Smooth muscle cell (in vitro differentiated cells): ENCODE measurements at regions not wholly inside any gene's neighbourhood (a gene's known extent, or its start where the extent isn't known, plus 50 kb on each side); places are given as distances from the start of the nearest gene placed in this dataset.

Experiments
- DNase-seq: peaks from one replicate; lab custom pipeline; 2025; ENCODE audit not compliant: unreplicated experiment; lab: John Stamatoyannopoulos, UW
- H2AFZ ChIP-seq: fragments of 200-600 bp; sonication (generic); 2 replicates; pipeline ENCODE4 v1.6.0; 2016; ENCODE audit warnings: antibody characterized with exemption, low read depth, mild to moderate bottlenecking
- H3F3A ChIP-seq: fragments of 200-600 bp; sonication (generic); 2 replicates; pipeline ENCODE4 v1.6.0; 2017; ENCODE audit warnings: antibody characterized with exemption, low read depth
- H3K27ac ChIP-seq: fragments of 200-600 bp; sonication (generic); 2 replicates; pipeline ENCODE4 v1.5.1; 2016; ENCODE audit warnings: low read depth, mild to moderate bottlenecking
- H3K27me3 ChIP-seq: fragments of 200-600 bp; sonication (generic); 2 replicates; pipeline ENCODE4 v1.6.1; 2016; ENCODE audit warnings: low read depth, mild to moderate bottlenecking
- H3K36me3 ChIP-seq: fragments of 200-600 bp; sonication (generic); 2 replicates; pipeline ENCODE4 v1.5.1; 2016; ENCODE audit warnings: low read depth
- H3K4me1 ChIP-seq: fragments of 200-600 bp; sonication (generic); 2 replicates; pipeline ENCODE4 v1.5.1; 2016; ENCODE audit warnings: low read depth
- H3K4me2 ChIP-seq: fragments of 200-600 bp; sonication (generic); 2 replicates; pipeline ENCODE4 v1.6.0; 2016; ENCODE audit warnings: mild to moderate bottlenecking
- H3K4me3 ChIP-seq: fragments of 200-600 bp; sonication (generic); 2 replicates; pipeline ENCODE4 v1.5.1; 2016; ENCODE audit warnings: mild to moderate bottlenecking
- H3K79me2 ChIP-seq: fragments of 200-600 bp; sonication (generic); 2 replicates; pipeline ENCODE4 v1.6.0; 2016; ENCODE audit warnings: low read depth, mild to moderate bottlenecking
- H3K9ac ChIP-seq: fragments of 200-600 bp; sonication (generic); 2 replicates; pipeline ENCODE4 v1.6.0; 2016; ENCODE audit warnings: low read depth
- H3K9me3 ChIP-seq: fragments of 200-600 bp; sonication (generic); replicated peaks from 2 replicates; pipeline ENCODE4 v1.5.1; 2016; ENCODE audit warnings: low read depth
- H4K20me1 ChIP-seq: fragments of 200-600 bp; sonication (generic); 2 replicates; pipeline ENCODE4 v1.6.0; 2016; ENCODE audit warnings: low read depth
- CTCF ChIP-seq: fragments of 200-600 bp; sonication (generic); IDR thresholded peaks from 2 replicates; pipeline ENCODE4 v1.5.1; 2017; ENCODE audit warnings: borderline replicate concordance, mild to moderate bottlenecking, antibody characterized with exemption; ENCODE audit not compliant: insufficient read depth, poor library complexity, severe bottlenecking
- WGBS: methylation state at CpG from one replicate; pipeline ENCODE4 v1.1.7; 2016; ENCODE audit warnings: low lambda C conversion rate; 5-methylcytosine and 5-hydroxymethylcytosine counted together

GRCh38 chr10:128694168-128694850 lies 568.1 kb upstream of the MKI67 start:
- WGBS, result 95% methylated on average over 24 of the region's 24 CpGs
- DNase-seq, result no peak

GRCh38 chr10:128694851-128695725 lies 568.9 kb upstream of the MKI67 start:
- peaks cover 7% of the 10 kb centered on the region for H3K27me3 ChIP-seq
- no peaks in the 10 kb centered on the region for H4K20me1 ChIP-seq
- DNase-seq, result no peak
- no peak for TF ChIP-seq CTCF
- no peaks in the 10 kb centered on the region for H3K36me3 ChIP-seq
- no peak overlapping the region for H3K9ac ChIP-seq
- 95% methylated on average over 17 of the region's 17 CpGs for WGBS
- no peaks in the 10 kb centered on the region for H3K79me2 ChIP-seq
- H3K9me3 ChIP-seq, result no peaks in the 10 kb centered on the region
- H3K27ac ChIP-seq, result no peak overlapping the region
- H3K4me2 ChIP-seq, result no peak overlapping the region
- no peaks in the 10 kb centered on the region for H3F3A ChIP-seq
- H3K4me1 ChIP-seq, result peaks cover 10% of the 10 kb centered on the region
- H2AFZ ChIP-seq, result no peak overlapping the region
- H3K4me3 ChIP-seq, result no peak overlapping the region

More at GRCh38 chr10:128694168-128694850, 568.1 kb upstream of the MKI67 start:
- Histone ChIP-seq H3K9ac (no peak overlapping the region), H2AFZ (no peak overlapping the region), H3K4me1 (peaks cover 10% of the 10 kb centered on the region), H3K36me3 (no peaks in the 10 kb centered on the region), H3K4me3 (no peak overlapping the region), H3K27ac (no peak overlapping the region), H3K9me3 (no peaks in the 10 kb centered on the region), H4K20me1 (no peaks in the 10 kb centered on the region), H3K4me2 (no peak overlapping the region), H3F3A (no peaks in the 10 kb centered on the region), H3K79me2 (no peaks in the 10 kb centered on the region), H3K27me3 (peaks cover 11% of the 10 kb centered on the region)
- no peak for TF ChIP-seq CTCF

- no peak overlapping the region for H3K9ac ChIP-seq
- H3K79me2 ChIP-seq, result no peaks in the 10 kb centered on the region
- H3K27me3 ChIP-seq, result peaks cover 7% of the 10 kb centered on the region
- H3K36me3 ChIP-seq, result no peaks in the 10 kb centered on the region
- DNase-seq, result no peak
- H3K9me3 ChIP-seq, result no peaks in the 10 kb centered on the region
- no peak overlapping the region for H2AFZ ChIP-seq
- no peak overlapping the region for H3K4me3 ChIP-seq
- no peaks in the 10 kb centered on the region for H4K20me1 ChIP-seq
- WGBS, result 85% methylated on average over 10 of the region's 10 CpGs
- peaks cover 10% of the 10 kb centered on the region for H3K4me1 ChIP-seq
- TF ChIP-seq CTCF, result no peak
- no peaks in the 10 kb centered on the region for H3F3A ChIP-seq
- no peak overlapping the region for H3K4me2 ChIP-seq
- H3K27ac ChIP-seq, result no peak overlapping the region
Observed at GRCh38 chr10:128695931-128696330, 569.7 kb upstream of the MKI67 start.
